ENCODE measurements at regions not wholly inside any gene's neighbourhood (a gene's known extent, or its start where the extent isn't known, plus 50 kb on each side); places are given as distances from the start of the nearest gene placed in this dataset.

DNA sequence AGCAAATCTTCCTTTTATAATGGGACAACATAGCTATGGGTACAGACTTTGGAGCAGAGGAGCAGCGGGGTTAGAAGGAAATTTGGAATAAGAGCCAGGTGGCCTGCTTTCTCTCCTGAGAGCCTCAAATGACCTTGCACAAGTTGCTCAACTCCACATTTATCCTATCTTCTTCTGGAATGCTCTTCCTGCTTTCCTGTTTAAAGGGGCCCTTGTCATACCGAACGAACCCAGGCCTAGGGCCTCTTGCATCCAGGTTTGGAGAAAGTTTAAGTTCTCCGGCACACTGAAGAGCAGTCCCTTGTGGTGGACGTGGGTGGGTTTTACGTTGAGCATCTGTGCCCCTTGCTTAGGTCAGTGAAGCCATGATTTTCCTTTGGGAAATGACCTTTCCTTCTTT, 197.9 kb upstream of the NR3C1 start:
- no peak overlapping the region for H3K4me3 ChIP-seq (ENCODE audit: low read depth in 2 of 2, low read length in 2 of 2)
- DNase-seq (ENCODE audit: low read depth, low spot score): no peak
- H3K27ac ChIP-seq (ENCODE audit: low read length): no peak overlapping the region
- TF ChIP-seq POLR2AphosphoS5 (IDR thresholded peaks at IDR 0.05; ENCODE audit: low read depth, low read length) (no peak), SIN3A (IDR thresholded peaks at IDR 0.05; ENCODE audit: borderline replicate concordance, insufficient read depth, low read depth, low read length) (no peak), TCF7L2 (IDR thresholded peaks at IDR 0.05; ENCODE audit: low read depth, low read length) (no peak)
- TF ChIP-seq, protein P1, sequence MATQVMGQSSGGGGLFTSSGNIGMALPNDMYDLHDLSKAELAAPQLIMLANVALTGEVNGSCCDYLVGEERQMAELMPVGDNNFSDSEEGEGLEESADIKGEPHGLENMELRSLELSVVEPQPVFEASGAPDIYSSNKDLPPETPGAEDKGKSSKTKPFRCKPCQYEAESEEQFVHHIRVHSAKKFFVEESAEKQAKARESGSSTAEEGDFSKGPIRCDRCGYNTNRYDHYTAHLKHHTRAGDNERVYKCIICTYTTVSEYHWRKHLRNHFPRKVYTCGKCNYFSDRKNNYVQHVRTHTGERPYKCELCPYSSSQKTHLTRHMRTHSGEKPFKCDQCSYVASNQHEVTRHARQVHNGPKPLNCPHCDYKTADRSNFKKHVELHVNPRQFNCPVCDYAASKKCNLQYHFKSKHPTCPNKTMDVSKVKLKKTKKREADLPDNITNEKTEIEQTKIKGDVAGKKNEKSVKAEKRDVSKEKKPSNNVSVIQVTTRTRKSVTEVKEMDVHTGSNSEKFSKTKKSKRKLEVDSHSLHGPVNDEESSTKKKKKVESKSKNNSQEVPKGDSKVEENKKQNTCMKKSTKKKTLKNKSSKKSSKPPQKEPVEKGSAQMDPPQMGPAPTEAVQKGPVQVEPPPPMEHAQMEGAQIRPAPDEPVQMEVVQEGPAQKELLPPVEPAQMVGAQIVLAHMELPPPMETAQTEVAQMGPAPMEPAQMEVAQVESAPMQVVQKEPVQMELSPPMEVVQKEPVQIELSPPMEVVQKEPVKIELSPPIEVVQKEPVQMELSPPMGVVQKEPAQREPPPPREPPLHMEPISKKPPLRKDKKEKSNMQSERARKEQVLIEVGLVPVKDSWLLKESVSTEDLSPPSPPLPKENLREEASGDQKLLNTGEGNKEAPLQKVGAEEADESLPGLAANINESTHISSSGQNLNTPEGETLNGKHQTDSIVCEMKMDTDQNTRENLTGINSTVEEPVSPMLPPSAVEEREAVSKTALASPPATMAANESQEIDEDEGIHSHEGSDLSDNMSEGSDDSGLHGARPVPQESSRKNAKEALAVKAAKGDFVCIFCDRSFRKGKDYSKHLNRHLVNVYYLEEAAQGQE (IDR thresholded peaks at IDR 0.05; ENCODE audit: insufficient read depth in 1 of 2, low read depth in 2 of 2, low read length in 1 of 2): no peak
- TF ChIP-seq, protein P2, sequence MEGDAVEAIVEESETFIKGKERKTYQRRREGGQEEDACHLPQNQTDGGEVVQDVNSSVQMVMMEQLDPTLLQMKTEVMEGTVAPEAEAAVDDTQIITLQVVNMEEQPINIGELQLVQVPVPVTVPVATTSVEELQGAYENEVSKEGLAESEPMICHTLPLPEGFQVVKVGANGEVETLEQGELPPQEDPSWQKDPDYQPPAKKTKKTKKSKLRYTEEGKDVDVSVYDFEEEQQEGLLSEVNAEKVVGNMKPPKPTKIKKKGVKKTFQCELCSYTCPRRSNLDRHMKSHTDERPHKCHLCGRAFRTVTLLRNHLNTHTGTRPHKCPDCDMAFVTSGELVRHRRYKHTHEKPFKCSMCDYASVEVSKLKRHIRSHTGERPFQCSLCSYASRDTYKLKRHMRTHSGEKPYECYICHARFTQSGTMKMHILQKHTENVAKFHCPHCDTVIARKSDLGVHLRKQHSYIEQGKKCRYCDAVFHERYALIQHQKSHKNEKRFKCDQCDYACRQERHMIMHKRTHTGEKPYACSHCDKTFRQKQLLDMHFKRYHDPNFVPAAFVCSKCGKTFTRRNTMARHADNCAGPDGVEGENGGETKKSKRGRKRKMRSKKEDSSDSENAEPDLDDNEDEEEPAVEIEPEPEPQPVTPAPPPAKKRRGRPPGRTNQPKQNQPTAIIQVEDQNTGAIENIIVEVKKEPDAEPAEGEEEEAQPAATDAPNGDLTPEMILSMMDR (IDR thresholded peaks at IDR 0.05): no peak
- ATAC-seq: no peak
- 0 out of 2 replicates have a peak, but pooled peaks cover under 1% of the 10 kb centered on the region for H3K4me1 ChIP-seq (ENCODE audit: control insufficient read depth, insufficient read depth, low read length)
- CTCF ChIA-PET: no interaction called here
- no peaks in the 10 kb centered on the region for H3K27me3 ChIP-seq (ENCODE audit: control insufficient read depth, insufficient read depth, low read length)
- no peaks in the 10 kb centered on the region for H3K9me3 ChIP-seq (ENCODE audit: control insufficient read depth, insufficient read depth, low read depth, low read length)
- POLR2A ChIA-PET: no interaction called here
- in situ Hi-C loops (cut with HindIII; ENCODE audit: low pct_unique_long_range_greater_than_20kb, low sequenced_read_pairs): no loop called here
- intact Hi-C loops (cut with micrococcal nuclease; ENCODE audit: unreplicated experiment): no loop called here
- no TSS peak for BruUV-seq (replicated peaks)
- H3K36me3 ChIP-seq (ENCODE audit: control insufficient read depth, insufficient read depth, low read length): no peaks in the 10 kb centered on the region

DNA sequence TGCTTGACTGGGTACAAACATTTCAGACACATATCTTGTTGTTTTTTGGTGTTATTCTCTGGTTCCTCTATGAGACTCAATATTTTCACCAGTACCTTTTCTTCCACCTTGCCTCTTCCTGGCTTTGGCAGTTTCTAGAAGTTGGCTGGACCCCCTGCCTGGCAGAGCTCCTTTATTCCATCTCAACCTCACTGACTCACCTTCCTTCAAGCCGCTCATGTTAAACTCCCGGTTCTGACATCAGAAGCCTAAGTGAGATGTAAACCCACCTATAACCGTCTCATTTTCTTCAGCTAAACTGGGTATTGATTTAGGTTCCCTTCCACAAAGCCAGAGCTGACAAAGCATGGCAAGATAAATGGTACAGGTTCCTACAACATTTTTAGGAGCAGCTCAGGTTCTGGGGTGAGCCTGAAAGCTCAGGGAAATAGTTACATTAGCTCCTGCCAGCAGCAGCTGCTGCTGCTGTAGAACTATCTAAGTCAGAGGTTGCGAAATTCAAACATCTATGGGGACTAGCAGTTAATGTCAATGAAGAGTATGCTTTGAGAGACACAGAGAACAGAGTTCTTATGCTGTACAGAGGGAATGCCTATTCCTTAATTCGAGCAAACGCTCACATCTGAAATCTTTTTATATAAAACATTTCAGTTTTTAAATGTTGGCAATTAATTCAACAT, 197.1 kb upstream of the NR3C1 start:
- H3K27me3 ChIP-seq (ENCODE audit: control insufficient read depth, insufficient read depth, low read length): no peaks in the 10 kb centered on the region
- no peaks in the 10 kb centered on the region for H3K36me3 ChIP-seq (ENCODE audit: control insufficient read depth, insufficient read depth, low read length)
- no peak overlapping the region for H3K4me3 ChIP-seq (ENCODE audit: low read depth in 2 of 2, low read length in 2 of 2)
- in situ Hi-C loops (cut with HindIII; ENCODE audit: low pct_unique_long_range_greater_than_20kb, low sequenced_read_pairs) (no loop called here), intact Hi-C loops (cut with micrococcal nuclease; ENCODE audit: unreplicated experiment) (no loop called here)
- peaks cover 8% of the 10 kb centered on the region; the same call in 1 of the 2 replicates for H3K4me1 ChIP-seq (ENCODE audit: control insufficient read depth, insufficient read depth, low read length)
- H3K27ac ChIP-seq (ENCODE audit: low read length): no peak overlapping the region
- CTCF ChIA-PET: no interaction called here
- no peak for TF ChIP-seq POLR2AphosphoS5 (IDR thresholded peaks at IDR 0.05; ENCODE audit: low read depth, low read length)
- ATAC-seq (no peak), DNase-seq (ENCODE audit: low read depth, low spot score) (no peak)
- BruUV-seq (replicated peaks): no TSS peak
- POLR2A ChIA-PET: no interaction called here
- H3K9me3 ChIP-seq (ENCODE audit: control insufficient read depth, insufficient read depth, low read depth, low read length): no peaks in the 10 kb centered on the region

DNA sequence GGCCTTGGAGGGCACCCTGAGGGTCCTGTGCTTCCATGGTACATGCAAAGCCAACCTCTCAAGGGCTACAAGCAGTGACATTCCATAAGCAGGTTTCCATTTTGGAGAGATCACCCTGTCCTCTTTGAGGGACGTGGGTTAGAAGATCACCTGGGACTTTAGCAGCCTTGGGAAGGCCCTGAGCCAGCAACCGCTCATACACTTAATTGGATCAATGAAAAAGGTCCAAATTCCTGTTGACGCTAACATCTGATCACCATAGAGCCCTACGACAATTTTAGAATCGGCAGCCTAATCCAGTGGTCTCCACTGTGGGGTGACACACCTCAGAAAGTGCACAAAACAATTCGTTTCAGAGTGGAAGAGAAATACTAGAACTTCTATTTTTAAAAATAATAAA, 196.0 kb upstream of the NR3C1 start:
- TF ChIP-seq, protein P2 (IDR thresholded peaks at IDR 0.05): no peak
- no peak for TF ChIP-seq TCF7L2 (IDR thresholded peaks at IDR 0.05; ENCODE audit: low read depth, low read length)
- BruUV-seq (replicated peaks): no TSS peak
- in situ Hi-C loops (cut with HindIII; ENCODE audit: low pct_unique_long_range_greater_than_20kb, low sequenced_read_pairs): no loop called here
- ChIA-PET CTCF (no interaction called here), POLR2A (no interaction called here)
- Histone ChIP-seq H3K36me3 (ENCODE audit: control insufficient read depth, insufficient read depth, low read length) (no peaks in the 10 kb centered on the region), H3K27me3 (ENCODE audit: control insufficient read depth, insufficient read depth, low read length) (no peaks in the 10 kb centered on the region), H3K9me3 (ENCODE audit: control insufficient read depth, insufficient read depth, low read depth, low read length) (no peaks in the 10 kb centered on the region), H3K27ac (ENCODE audit: low read length) (no peak overlapping the region), H3K4me3 (ENCODE audit: low read depth in 2 of 2, low read length in 2 of 2) (no peak overlapping the region), H3K4me1 (ENCODE audit: control insufficient read depth, insufficient read depth, low read length) (peaks cover 13% of the 10 kb centered on the region; the same call in 1 of the 2 replicates)
- intact Hi-C loops (cut with micrococcal nuclease; ENCODE audit: unreplicated experiment): no loop called here
- ATAC-seq (no peak), DNase-seq (ENCODE audit: low read depth, low spot score) (no peak)
